GM19438 (cell line): ENCODE measurements at regions not wholly inside any gene's neighbourhood (a gene's known extent, or its start where the extent isn't known, plus 50 kb on each side); places are given as distances from the start of the nearest gene placed in this dataset.
"Not testable (repeated sequence)": the region's sequence is repeated elsewhere in the genome, so short reads cannot be mapped to it uniquely, and the experiment has no call there.

Source experiments
- ATAC-seq: cut with Tn5 transposase; IDR thresholded peaks from one replicate; pipeline ENCODE4 v1.9.1; 2021; ENCODE audit warnings: low read depth; ENCODE audit not compliant: unreplicated experiment

- ATAC-seq, result no peak
Measured at GRCh38 chr9:83140061-83140460, 77.1 kb upstream of the RASEF start.

GRCh38 chr9:83138422-83139135, 75.6 kb upstream of the RASEF start:
- no peak for ATAC-seq

- ATAC-seq, result no peak
Measured at GRCh38 chr9:83133316-83133715, 70.4 kb upstream of the RASEF start.

- ATAC-seq, result no peak
Measured at GRCh38 chr9:83132768-83133167, 69.8 kb upstream of the RASEF start.

GRCh38 chr9:83130541-83130940, 67.6 kb upstream of the RASEF start:
- ATAC-seq, result no peak

- no peak for ATAC-seq
Measured at GRCh38 chr9:83125671-83126070, 62.7 kb upstream of the RASEF start.

DNA sequence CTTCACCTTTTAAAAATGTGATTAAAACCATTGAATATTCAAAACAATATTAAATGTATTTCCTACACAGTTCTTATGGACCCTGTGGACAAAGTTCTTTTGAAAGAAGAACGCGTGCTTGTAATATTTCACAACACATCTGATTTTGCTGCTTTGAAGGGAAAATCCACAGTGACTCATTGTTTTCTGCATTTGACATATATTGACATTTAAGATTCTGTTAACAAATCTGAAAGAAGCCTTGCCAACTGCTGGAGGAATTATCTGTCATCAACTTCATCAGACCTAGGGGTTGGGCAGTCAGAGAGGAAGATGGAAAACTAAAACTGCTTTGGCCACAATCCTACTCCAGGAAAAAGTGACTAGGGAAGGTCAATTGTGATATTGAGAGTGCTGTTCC, 56.9 kb upstream of the RASEF start:
- no peak for ATAC-seq

- ATAC-seq, result no peak
Measured at GRCh38 chr9:83116026-83116425, 53.1 kb upstream of the RASEF start.

- not testable (repeated sequence) for ATAC-seq
Measured at GRCh38 chr9:83113445-83113844, 50.5 kb upstream of the RASEF start.
